HEK293T (cell line): ENCODE measurements at regions not wholly inside any gene's neighbourhood (a gene's known extent, or its start where the extent isn't known, plus 50 kb on each side); places are given as distances from the start of the nearest gene placed in this dataset.

Experiments used
- CTCF ChIA-PET: fragments of 350-600 bp; formaldehyde crosslinking; extraction: SDS; loops from one replicate; lab custom pipeline; 2021; ENCODE audit warnings: antibody characterized with exemption, inconsistent platforms; lab: Yijun Ruan, JAX
- POLR2A ChIA-PET: fragments of 350-600 bp; formaldehyde crosslinking; extraction: SDS; loops from one replicate; lab custom pipeline; 2020; ENCODE audit warnings: antibody characterized with exemption, inconsistent platforms; lab: Yijun Ruan, JAX
- DNase-seq: peaks from one replicate; pipeline ENCODE4 v3.0.0; 2012; ENCODE audit warnings: mixed read lengths; ENCODE audit errors: extremely low spot score
- ARNT ChIP-seq: fragments of 450-650 bp; IDR thresholded peaks from 2 replicates; pipeline ENCODE4 v1.6.1; 2017; ENCODE audit warnings: mild to moderate bottlenecking
- BHLHE40 ChIP-seq: fragments of 450-650 bp; IDR thresholded peaks from 2 replicates; pipeline ENCODE4 v1.6.1; 2016; ENCODE audit warnings: mild to moderate bottlenecking, moderate library complexity, borderline replicate concordance
- CTBP1 ChIP-seq: fragments of 450-650 bp; IDR thresholded peaks from 2 replicates; pipeline ENCODE4 v1.6.1; 2016; ENCODE audit warnings: borderline replicate concordance
- ELF4 ChIP-seq: fragments of 450-650 bp; IDR thresholded peaks from 2 replicates; pipeline ENCODE4 v1.6.1; 2017; ENCODE audit warnings: antibody characterized with exemption
- FOXA1 ChIP-seq: fragments of 450-650 bp; IDR thresholded peaks from 2 replicates; pipeline ENCODE4 v1.6.1; 2016; ENCODE audit warnings: mild to moderate bottlenecking
- FOXK2 ChIP-seq: fragments of 450-650 bp; IDR thresholded peaks from 2 replicates; pipeline ENCODE4 v1.6.1; 2016; ENCODE audit warnings: mild to moderate bottlenecking
- FOXM1 ChIP-seq: fragments of 450-650 bp; IDR thresholded peaks from 2 replicates; pipeline ENCODE4 v1.6.1; 2017; ENCODE audit warnings: mild to moderate bottlenecking, borderline replicate concordance
- HDGF ChIP-seq: fragments of 450-650 bp; IDR thresholded peaks from 2 replicates; pipeline ENCODE4 v1.6.1; 2017; ENCODE audit warnings: antibody characterized with exemption, borderline replicate concordance
- L3MBTL2 ChIP-seq: fragments of 450-650 bp; conservative IDR thresholded peaks from 2 replicates; pipeline ENCODE4 v1.6.1; 2016; ENCODE audit warnings: mild to moderate bottlenecking
- LEF1 ChIP-seq: fragments of 450-650 bp; IDR thresholded peaks from 2 replicates; pipeline ENCODE4 v1.6.1; 2017; ENCODE audit warnings: mild to moderate bottlenecking, borderline replicate concordance
- NFRKB ChIP-seq: fragments of 450-650 bp; IDR thresholded peaks from 2 replicates; pipeline ENCODE4 v1.6.1; 2016; ENCODE audit warnings: mild to moderate bottlenecking, moderate library complexity
- PKNOX1 ChIP-seq: fragments of 450-650 bp; IDR thresholded peaks from 2 replicates; pipeline ENCODE4 v1.6.1; 2016
- SP1 ChIP-seq: fragments of 450-650 bp; IDR thresholded peaks from 2 replicates; pipeline ENCODE4 v1.6.1; 2017
- SUZ12 ChIP-seq: fragments of 450-650 bp; IDR thresholded peaks from 2 replicates; pipeline ENCODE4 v1.6.1; 2016; ENCODE audit warnings: mild to moderate bottlenecking
- TARDBP ChIP-seq: fragments of 450-650 bp; IDR thresholded peaks from 2 replicates; pipeline ENCODE4 v1.6.1; 2016
- ZNF384 ChIP-seq: fragments of 450-650 bp; IDR thresholded peaks from 2 replicates; pipeline ENCODE4 v1.6.1; 2016

DNA sequence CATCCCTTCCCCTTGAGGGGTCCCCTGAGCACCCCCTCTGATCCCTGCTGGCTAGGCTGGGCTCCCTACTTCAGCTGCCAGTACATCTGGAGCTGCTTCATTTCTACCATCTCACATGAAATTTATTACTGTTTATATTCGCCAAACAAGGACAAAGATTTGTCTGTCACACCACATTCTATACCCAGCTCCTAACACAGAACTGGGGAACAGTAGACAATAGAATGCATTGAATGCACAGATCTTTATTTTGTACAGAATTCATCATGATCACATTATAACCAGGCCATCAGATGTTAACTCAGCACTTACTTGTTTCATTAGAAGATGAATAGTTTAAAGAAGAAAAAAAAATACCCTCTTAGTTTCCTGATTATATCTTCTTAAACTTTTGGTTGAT is 159.4 kb downstream of the KLF5 start:
- TF ChIP-seq FOXA1 = no peak
- DNase-seq = no peak
- POLR2A ChIA-PET = no interaction called here
- CTCF ChIA-PET = no interaction called here

DNA sequence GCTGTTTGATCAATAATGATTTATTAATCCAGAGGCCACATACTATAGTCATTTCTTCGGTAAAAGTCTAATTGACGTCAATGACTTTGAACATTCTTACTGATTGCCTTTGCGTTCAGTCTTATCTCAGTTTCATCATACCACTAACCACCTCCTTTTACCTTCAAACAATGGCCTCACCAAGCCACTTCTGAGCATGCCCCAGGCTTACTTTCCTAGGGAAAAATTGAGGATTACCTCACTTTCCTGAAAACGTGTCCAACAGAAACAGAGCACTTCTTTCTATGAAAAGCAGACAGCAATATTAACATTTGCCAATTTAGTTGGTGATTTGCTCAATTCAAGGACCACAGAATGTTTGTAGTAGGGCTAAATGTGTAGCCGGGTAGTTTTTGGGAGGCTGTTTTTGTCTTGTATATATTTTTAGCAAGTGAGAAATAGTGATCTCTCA is 157.6 kb downstream of the KLF5 start:
- no peak for DNase-seq
- ChIA-PET POLR2A (no interaction called here), CTCF (interaction anchor here (0.7 kb wide), 1 partner anchor 387 kb away, joined by 4 read pairs; no protein-coding TSS in a partner anchor)
- TF ChIP-seq ELF4 (no peak), FOXM1 (no peak), CTBP1 (no peak)

GRCh38 chr13:73215823-73216222 is 157.0 kb downstream of the KLF5 start:
- ChIA-PET CTCF (no interaction called here), POLR2A (no interaction called here)
- TF ChIP-seq ARNT = no peak
- no peak for TF ChIP-seq FOXM1
- no peak for TF ChIP-seq L3MBTL2
- TF ChIP-seq ELF4 = no peak
- TF ChIP-seq NFRKB = no peak
- TF ChIP-seq HDGF = no peak
- TF ChIP-seq BHLHE40 = no peak
- no peak for DNase-seq

GRCh38 chr13:73212482-73212881 is 153.7 kb downstream of the KLF5 start:
- TF ChIP-seq HDGF (no peak), NFRKB (no peak), SUZ12 (no peak), FOXK2 (no peak), FOXA1 (no peak), PKNOX1 (no peak), SP1 (no peak)
- no peak for DNase-seq
- ChIA-PET POLR2A (no interaction called here), CTCF (no interaction called here)

DNA sequence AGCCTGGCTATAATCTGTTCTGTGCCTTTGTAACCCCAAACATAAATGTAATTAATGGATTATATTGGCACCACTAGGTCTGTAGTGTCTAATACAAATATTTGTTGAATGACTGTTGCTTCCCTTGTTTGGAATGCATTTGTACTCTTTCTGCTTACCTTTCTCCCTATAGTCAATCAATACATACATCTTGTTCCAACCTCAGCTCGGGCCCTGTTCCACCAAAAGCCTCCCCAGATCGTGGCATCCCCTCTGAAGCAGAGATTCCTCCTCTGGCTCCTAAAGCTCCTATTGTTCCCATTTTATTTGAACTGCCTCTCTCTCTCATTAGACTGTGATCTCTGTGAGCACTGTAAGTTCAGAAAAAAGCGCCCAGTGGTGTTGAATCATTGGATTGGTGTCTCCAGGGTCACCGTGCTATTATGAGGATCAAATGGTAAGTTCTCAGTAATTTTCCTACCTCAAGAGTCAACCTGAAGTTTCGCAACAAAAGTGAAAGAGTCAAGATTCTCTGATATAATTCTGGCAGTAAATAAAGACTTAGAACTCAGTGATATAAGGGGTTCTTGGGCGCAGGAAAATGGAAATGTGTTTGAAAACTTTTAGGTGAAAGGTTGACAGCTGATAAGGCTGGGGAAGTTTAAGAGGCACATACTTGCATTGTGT is 151.5 kb downstream of the KLF5 start:
- ChIA-PET POLR2A (no interaction called here), CTCF (no interaction called here)
- TF ChIP-seq CTBP1 = no peak
- TF ChIP-seq ZNF384 = no peak
- TF ChIP-seq HDGF = no peak
- no peak for TF ChIP-seq TARDBP
- TF ChIP-seq ARNT = no peak
- TF ChIP-seq FOXA1 = no peak
- no peak for TF ChIP-seq SUZ12
- no peak for TF ChIP-seq PKNOX1
- TF ChIP-seq FOXM1 = no peak
- no peak for TF ChIP-seq LEF1
- no peak for TF ChIP-seq FOXK2
- no peak for TF ChIP-seq ELF4
- no peak for TF ChIP-seq L3MBTL2
- no peak for TF ChIP-seq SP1
- TF ChIP-seq NFRKB = no peak
- no peak for TF ChIP-seq BHLHE40
- no peak for DNase-seq

GRCh38 chr13:73204952-73205351 is 146.1 kb downstream of the KLF5 start:
- POLR2A ChIA-PET = no interaction called here
- TF ChIP-seq ARNT (no peak), PKNOX1 (0 out of 2 replicates have a peak, but pooled peaks have one; percentile 49)
- DNase-seq = no peak
- CTCF ChIA-PET = no interaction called here

GRCh38 chr13:73201626-73202025 is 142.8 kb downstream of the KLF5 start:
- no peak for DNase-seq
- POLR2A ChIA-PET = no interaction called here
- CTCF ChIA-PET = no interaction called here
- TF ChIP-seq FOXA1 = no peak
- TF ChIP-seq FOXK2 = no peak
- no peak for TF ChIP-seq CTBP1
- no peak for TF ChIP-seq ELF4
- TF ChIP-seq ARNT = no peak
- TF ChIP-seq LEF1 = no peak
- no peak for TF ChIP-seq TARDBP
- no peak for TF ChIP-seq PKNOX1
- TF ChIP-seq L3MBTL2 = no peak
- no peak for TF ChIP-seq NFRKB
- TF ChIP-seq FOXM1 = no peak
- TF ChIP-seq HDGF = no peak
- TF ChIP-seq ZNF384 = no peak
- no peak for TF ChIP-seq SP1
- TF ChIP-seq BHLHE40 = no peak
- TF ChIP-seq SUZ12 = no peak
